HG03039 (cell line): ENCODE measurements at regions not wholly inside any gene's neighbourhood (a gene's known extent, or its start where the extent isn't known, plus 50 kb on each side); places are given as distances from the start of the nearest gene placed in this dataset.

Experiments
- ATAC-seq: cut with Tn5 transposase; IDR thresholded peaks from one replicate; pipeline ENCODE4 v1.9.1; 2021; ENCODE audit warnings: mild to moderate bottlenecking, moderate library complexity; ENCODE audit not compliant: unreplicated experiment

- ATAC-seq = no peak
Observed at GRCh38 chr17:79212149-79213087, 137.8 kb downstream of the ENGASE start.

GRCh38 chr17:79211061-79211770 is 136.6 kb downstream of the ENGASE start:
- ATAC-seq = no peak

- ATAC-seq = no peak
Observed at GRCh38 chr17:79210638-79211037, 136.0 kb downstream of the ENGASE start.

GRCh38 chr17:79207960-79208359 is 133.3 kb downstream of the ENGASE start:
- no peak for ATAC-seq

- ATAC-seq = no peak
Observed at GRCh38 chr17:79205688-79206205, 131.1 kb downstream of the ENGASE start.

GRCh38 chr17:79204261-79204660 is 129.6 kb downstream of the ENGASE start:
- ATAC-seq = no peak

GRCh38 chr17:79203657-79204056 is 129.0 kb downstream of the ENGASE start:
- ATAC-seq = no peak

- no peak for ATAC-seq
Observed at GRCh38 chr17:79203016-79203415, 128.4 kb downstream of the ENGASE start.

GRCh38 chr17:79202480-79202879 is 127.9 kb downstream of the ENGASE start:
- no peak for ATAC-seq

GRCh38 chr17:79201536-79202227 is 127.1 kb downstream of the ENGASE start:
- ATAC-seq = no peak

- ATAC-seq = no peak
Observed at GRCh38 chr17:79201119-79201518, 126.5 kb downstream of the ENGASE start.

- no peak for ATAC-seq
Observed at GRCh38 chr17:79196913-79197312, 122.3 kb downstream of the ENGASE start.

- ATAC-seq = no peak
Observed at GRCh38 chr17:79192503-79193351, 118.1 kb downstream of the ENGASE start.

- no peak for ATAC-seq
Observed at GRCh38 chr17:79191270-79191934, 116.8 kb downstream of the ENGASE start.

GRCh38 chr17:79189305-79189704 is 114.7 kb downstream of the ENGASE start:
- no peak for ATAC-seq

GRCh38 chr17:79188685-79189084 is 114.1 kb downstream of the ENGASE start:
- ATAC-seq = no peak

- no peak for ATAC-seq
Observed at GRCh38 chr17:79188048-79188447, 113.4 kb downstream of the ENGASE start.

- ATAC-seq = no peak
Observed at GRCh38 chr17:79187186-79187585, 112.6 kb downstream of the ENGASE start.

GRCh38 chr17:79186406-79186805 is 111.8 kb downstream of the ENGASE start:
- ATAC-seq = no peak

- no peak for ATAC-seq
Observed at GRCh38 chr17:79185671-79186070, 111.0 kb downstream of the ENGASE start.
